Osteoblast (primary cell): ENCODE measurements at regions not wholly inside any gene's neighbourhood (a gene's known extent, or its start where the extent isn't known, plus 50 kb on each side); places are given as distances from the start of the nearest gene placed in this dataset.

Experiments used
- DNase-seq: peaks from one replicate; pipeline ENCODE4 v3.0.0; 2011; ENCODE audit warnings: low spot score, mixed read lengths; ENCODE audit not compliant: insufficient read length; ENCODE audit errors: missing footprints
- H2AFZ ChIP-seq: 2 replicates; pipeline ENCODE4 v1.6.0; 2011; ENCODE audit warnings: mild to moderate bottlenecking, low read length
- H3K27ac ChIP-seq: 2 replicates; pipeline ENCODE4 v1.5.1; 2011; ENCODE audit warnings: mild to moderate bottlenecking, low read depth, low read length, moderate library complexity
- H3K27me3 ChIP-seq: 2 replicates; pipeline ENCODE4 v1.6.0; 2012; ENCODE audit warnings: mild to moderate bottlenecking, control low read depth, inconsistent platforms, low read length, moderate library complexity; ENCODE audit not compliant: insufficient read depth
- H3K36me3 ChIP-seq: 2 replicates; pipeline ENCODE4 v1.5.1; 2011; ENCODE audit warnings: mild to moderate bottlenecking, low read length, control low read depth, moderate library complexity; ENCODE audit not compliant: insufficient read depth
- H3K4me1 ChIP-seq: 2 replicates; pipeline ENCODE4 v1.5.1; 2011; ENCODE audit warnings: mild to moderate bottlenecking, low read length, control low read depth, moderate library complexity; ENCODE audit not compliant: insufficient read depth
- H3K4me2 ChIP-seq: 2 replicates; pipeline ENCODE4 v1.6.0; 2011; ENCODE audit warnings: mild to moderate bottlenecking, low read length; ENCODE audit not compliant: insufficient read depth
- H3K4me3 ChIP-seq: fragments of 200-600 bp; sonication (generic); 3 replicates; pipeline ENCODE4 v1.5.1; 2012; ENCODE audit warnings: mild to moderate bottlenecking, low read length, inconsistent platforms; ENCODE audit not compliant: insufficient read depth
- H3K79me2 ChIP-seq: 2 replicates; pipeline ENCODE4 v1.6.0; 2012; ENCODE audit warnings: mild to moderate bottlenecking, low read length, control low read depth, inconsistent platforms; ENCODE audit not compliant: insufficient read depth
- H3K9me3 ChIP-seq: 2 replicates; pipeline ENCODE4 v1.5.1; 2011; ENCODE audit warnings: low read depth, low read length, control low read depth
- H4K20me1 ChIP-seq: 2 replicates; pipeline ENCODE4 v1.6.0; 2012; ENCODE audit warnings: mild to moderate bottlenecking, low read length, control low read depth; ENCODE audit not compliant: insufficient read depth
- TF ChIP-seq, protein P1 (sequence below): IDR thresholded peaks from 2 replicates; pipeline ENCODE4 v1.5.1; 2011; ENCODE audit warnings: mild to moderate bottlenecking, low read depth, low read length, moderate library complexity; ENCODE audit errors: extremely low read depth

DNA sequence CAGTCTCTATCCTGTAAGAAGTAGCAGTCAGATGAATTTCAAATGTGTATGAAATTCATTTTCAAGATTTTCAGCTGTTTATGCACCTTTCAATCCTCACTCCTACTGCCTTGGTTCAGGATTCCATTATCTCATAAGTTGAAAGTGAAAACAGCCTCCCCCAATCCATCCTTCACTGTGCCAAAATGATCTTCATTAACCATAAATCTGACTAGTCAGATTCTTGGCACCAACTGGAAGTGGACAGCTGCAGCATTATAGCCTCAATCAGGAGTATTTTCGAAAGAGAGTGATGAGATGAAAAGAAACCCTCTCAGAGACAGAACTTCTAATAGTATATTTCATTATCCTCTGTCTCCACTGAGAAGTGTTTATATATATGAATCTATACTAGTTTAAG, 365.3 kb upstream of the PDGFD start:
- H3K4me2 ChIP-seq, result no peak overlapping the region
- TF ChIP-seq, protein P1, sequence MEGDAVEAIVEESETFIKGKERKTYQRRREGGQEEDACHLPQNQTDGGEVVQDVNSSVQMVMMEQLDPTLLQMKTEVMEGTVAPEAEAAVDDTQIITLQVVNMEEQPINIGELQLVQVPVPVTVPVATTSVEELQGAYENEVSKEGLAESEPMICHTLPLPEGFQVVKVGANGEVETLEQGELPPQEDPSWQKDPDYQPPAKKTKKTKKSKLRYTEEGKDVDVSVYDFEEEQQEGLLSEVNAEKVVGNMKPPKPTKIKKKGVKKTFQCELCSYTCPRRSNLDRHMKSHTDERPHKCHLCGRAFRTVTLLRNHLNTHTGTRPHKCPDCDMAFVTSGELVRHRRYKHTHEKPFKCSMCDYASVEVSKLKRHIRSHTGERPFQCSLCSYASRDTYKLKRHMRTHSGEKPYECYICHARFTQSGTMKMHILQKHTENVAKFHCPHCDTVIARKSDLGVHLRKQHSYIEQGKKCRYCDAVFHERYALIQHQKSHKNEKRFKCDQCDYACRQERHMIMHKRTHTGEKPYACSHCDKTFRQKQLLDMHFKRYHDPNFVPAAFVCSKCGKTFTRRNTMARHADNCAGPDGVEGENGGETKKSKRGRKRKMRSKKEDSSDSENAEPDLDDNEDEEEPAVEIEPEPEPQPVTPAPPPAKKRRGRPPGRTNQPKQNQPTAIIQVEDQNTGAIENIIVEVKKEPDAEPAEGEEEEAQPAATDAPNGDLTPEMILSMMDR, result no peak
- no peak for DNase-seq

DNA sequence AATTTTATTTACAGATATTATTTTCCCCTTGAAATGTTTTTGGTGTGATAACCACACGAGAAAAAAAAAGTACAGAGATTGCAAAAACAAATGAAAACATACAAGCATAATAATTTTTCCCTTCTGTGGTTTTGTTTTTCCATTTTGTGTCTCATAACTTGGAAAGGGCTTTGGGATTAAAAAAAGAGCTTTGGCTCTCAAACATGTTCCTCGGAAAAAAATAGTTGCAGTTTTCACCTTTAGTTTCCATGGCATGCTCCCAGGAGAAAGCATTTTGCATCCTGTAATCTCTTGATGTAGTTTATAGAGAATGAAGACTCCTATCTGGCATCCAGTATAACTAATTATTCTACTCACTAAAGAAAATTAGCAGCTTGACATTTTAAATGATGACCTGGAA, 362.1 kb upstream of the PDGFD start:
- TF ChIP-seq, protein P1, result no peak
- no peak for DNase-seq
- no peak overlapping the region for H3K4me3 ChIP-seq
- no peaks in the 10 kb centered on the region for H4K20me1 ChIP-seq
- H3K27ac ChIP-seq, result no peak overlapping the region
- no peak overlapping the region for H2AFZ ChIP-seq
- H3K9me3 ChIP-seq, result no peaks in the 10 kb centered on the region
- no peaks in the 10 kb centered on the region for H3K36me3 ChIP-seq
- no peaks in the 10 kb centered on the region for H3K79me2 ChIP-seq
- H3K27me3 ChIP-seq, result no peaks in the 10 kb centered on the region
- H3K4me2 ChIP-seq, result no peak overlapping the region
- H3K4me1 ChIP-seq, result no peaks in the 10 kb centered on the region

More for the DNA sequence above, 365.3 kb upstream of the PDGFD start:
- no peak overlapping the region for H2AFZ ChIP-seq
- no peaks in the 10 kb centered on the region for H3K79me2 ChIP-seq
- no peaks in the 10 kb centered on the region for H3K27me3 ChIP-seq
- no peaks in the 10 kb centered on the region for H3K4me1 ChIP-seq
- H4K20me1 ChIP-seq, result no peaks in the 10 kb centered on the region
- no peaks in the 10 kb centered on the region for H3K36me3 ChIP-seq
- H3K27ac ChIP-seq, result no peak overlapping the region
- no peak overlapping the region for H3K4me3 ChIP-seq
- H3K9me3 ChIP-seq, result no peaks in the 10 kb centered on the region

DNA sequence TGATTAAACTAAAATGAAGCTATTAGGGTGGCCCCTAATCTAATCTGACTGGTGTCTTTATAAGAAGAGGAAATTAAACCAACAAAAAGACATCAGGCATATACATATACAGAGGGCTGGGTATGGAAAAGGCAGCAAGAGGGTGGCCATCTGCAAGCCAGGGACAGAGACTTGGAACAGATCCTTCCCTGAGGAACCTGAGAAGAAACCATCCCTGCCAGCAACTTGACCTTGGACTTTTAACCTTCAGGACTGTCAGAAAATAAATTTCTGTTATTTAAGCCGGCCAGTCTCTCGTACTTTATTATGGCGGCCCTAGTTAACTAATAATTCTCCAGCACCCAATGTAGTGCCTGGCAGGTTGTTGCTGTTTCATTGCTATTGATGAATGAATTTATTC, 361.5 kb upstream of the PDGFD start:
- Histone ChIP-seq H3K4me2 (no peak overlapping the region), H3K9me3 (no peaks in the 10 kb centered on the region), H3K27me3 (no peaks in the 10 kb centered on the region), H3K79me2 (no peaks in the 10 kb centered on the region), H3K36me3 (no peaks in the 10 kb centered on the region), H2AFZ (no peak overlapping the region), H4K20me1 (no peaks in the 10 kb centered on the region), H3K27ac (no peak overlapping the region), H3K4me1 (no peaks in the 10 kb centered on the region), H3K4me3 (no peak overlapping the region)
- no peak for DNase-seq
- TF ChIP-seq, protein P1, result no peak

DNA sequence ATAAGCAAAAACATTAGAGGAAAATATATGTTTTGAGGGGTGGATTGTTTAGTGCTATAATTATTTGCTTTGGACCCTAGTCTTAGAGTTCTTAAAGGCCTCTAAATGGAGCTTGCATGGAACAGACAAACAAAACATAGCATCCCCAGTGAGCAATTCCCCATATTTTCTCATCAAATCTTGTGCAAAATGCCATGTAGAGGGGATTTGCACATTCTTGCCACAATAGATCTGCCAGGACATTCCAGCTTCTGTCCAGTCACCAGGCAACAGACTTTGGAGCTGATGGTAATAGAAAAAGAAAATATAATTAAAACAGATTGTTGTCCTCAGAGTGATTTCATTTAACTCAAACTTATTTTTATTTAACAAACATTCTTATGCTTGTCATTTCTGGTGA, 360.3 kb upstream of the PDGFD start:
- no peaks in the 10 kb centered on the region for H3K27me3 ChIP-seq
- no peaks in the 10 kb centered on the region for H3K9me3 ChIP-seq
- TF ChIP-seq, protein P1, result no peak
- H4K20me1 ChIP-seq, result no peaks in the 10 kb centered on the region
- no peak overlapping the region for H2AFZ ChIP-seq
- H3K36me3 ChIP-seq, result no peaks in the 10 kb centered on the region
- no peaks in the 10 kb centered on the region for H3K79me2 ChIP-seq
- H3K4me2 ChIP-seq, result no peak overlapping the region
- H3K27ac ChIP-seq, result no peak overlapping the region
- no peak for DNase-seq
- H3K4me1 ChIP-seq, result no peaks in the 10 kb centered on the region
- H3K4me3 ChIP-seq, result no peak overlapping the region
